ENCODE measurements at regions not wholly inside any gene's neighbourhood (a gene's known extent, or its start where the extent isn't known, plus 50 kb on each side); places are given as distances from the start of the nearest gene placed in this dataset.

DNA sequence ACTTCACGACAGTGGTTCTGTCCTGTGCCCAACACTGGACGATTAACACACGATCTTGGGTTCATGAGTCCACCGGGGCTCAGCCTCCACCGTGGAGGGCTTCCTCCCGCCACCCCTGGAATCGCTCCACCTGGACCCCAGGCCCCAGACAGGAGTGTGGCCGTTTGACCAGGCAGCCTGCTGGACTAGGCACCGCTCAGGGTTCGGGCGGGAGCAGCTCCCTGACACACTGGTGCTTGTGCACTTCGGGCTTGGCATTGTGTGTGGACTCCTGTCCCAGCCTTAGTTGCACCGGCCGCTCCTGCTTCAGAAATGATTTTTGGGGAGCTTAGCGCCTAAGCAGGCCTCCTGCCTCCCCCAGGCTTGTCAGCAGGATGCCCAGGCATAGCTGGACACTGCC lies 617.4 kb upstream of the SALL3 start:
- TF ChIP-seq ZNF384 (IDR thresholded peaks at IDR 0.05) = no peak
- no peak for TF ChIP-seq FOXA1 (IDR thresholded peaks at IDR 0.05)
- no peak for TF ChIP-seq SP1 (IDR thresholded peaks at IDR 0.05)
- TF ChIP-seq, protein P1, sequence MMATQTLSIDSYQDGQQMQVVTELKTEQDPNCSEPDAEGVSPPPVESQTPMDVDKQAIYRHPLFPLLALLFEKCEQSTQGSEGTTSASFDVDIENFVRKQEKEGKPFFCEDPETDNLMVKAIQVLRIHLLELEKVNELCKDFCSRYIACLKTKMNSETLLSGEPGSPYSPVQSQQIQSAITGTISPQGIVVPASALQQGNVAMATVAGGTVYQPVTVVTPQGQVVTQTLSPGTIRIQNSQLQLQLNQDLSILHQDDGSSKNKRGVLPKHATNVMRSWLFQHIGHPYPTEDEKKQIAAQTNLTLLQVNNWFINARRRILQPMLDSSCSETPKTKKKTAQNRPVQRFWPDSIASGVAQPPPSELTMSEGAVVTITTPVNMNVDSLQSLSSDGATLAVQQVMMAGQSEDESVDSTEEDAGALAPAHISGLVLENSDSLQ (IDR thresholded peaks at IDR 0.05) = no peak
- no peak for TF ChIP-seq TARDBP (IDR thresholded peaks at IDR 0.05)
- no peak for TF ChIP-seq SUZ12 (IDR thresholded peaks at IDR 0.05)
- CTCF ChIA-PET = interaction anchor here (0.8 kb wide), 1 partner anchor 10 kb away, joined by 13 read pairs; no protein-coding TSS in a partner anchor

DNA sequence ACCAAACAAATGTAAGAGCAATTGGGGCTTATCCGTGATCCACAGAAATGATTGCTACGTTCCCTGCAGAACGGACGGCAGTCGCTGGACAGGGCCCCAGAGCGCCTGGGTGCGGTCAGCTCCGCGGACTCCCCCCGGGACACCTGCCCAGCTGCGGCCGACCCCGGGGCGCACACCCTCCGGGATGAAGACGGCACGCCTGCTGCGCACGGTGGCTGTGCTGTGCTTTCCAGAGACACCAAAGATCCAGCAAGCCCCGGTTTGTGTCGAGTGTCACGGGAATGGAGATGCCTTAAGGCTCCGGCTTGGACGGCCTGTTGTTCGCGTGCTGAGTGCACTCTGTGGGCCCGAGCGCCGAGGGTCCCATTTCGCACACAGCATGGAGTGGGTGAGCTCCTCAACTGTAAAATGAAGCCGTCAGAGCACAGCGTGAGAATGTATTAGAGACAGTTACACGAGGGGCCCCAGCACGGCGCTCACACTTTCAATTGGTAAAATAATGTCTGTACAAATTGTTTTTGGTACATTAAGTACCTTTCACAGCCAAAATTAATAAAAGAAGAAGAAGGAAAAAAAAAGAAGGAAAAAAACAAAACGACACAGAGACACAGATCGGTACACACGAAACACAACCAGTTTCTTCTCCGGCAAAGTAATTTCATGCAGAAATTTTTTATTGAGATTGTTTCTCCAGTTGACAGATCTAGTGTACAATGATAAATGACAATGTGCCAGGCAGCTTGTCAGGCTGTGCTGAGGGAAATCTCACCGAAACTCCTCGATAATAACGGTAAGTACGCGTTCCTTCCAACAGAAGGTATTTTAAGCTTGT lies 615.8 kb upstream of the SALL3 start:
- no peak for DNase-seq (ENCODE audit: extremely low spot score)
- TF ChIP-seq SP1 (IDR thresholded peaks at IDR 0.05) (no peak), FOXA1 (IDR thresholded peaks at IDR 0.05) (no peak), ARNT (IDR thresholded peaks at IDR 0.05) (no peak), FOXM1 (IDR thresholded peaks at IDR 0.05; ENCODE audit: borderline replicate concordance) (no peak), NFRKB (IDR thresholded peaks at IDR 0.05) (no peak), LEF1 (IDR thresholded peaks at IDR 0.05; ENCODE audit: borderline replicate concordance) (no peak), L3MBTL2 (conservative IDR thresholded peaks at IDR 0.05) (no peak), ELF4 (IDR thresholded peaks at IDR 0.05) (no peak), SUZ12 (IDR thresholded peaks at IDR 0.05) (no peak), TARDBP (IDR thresholded peaks at IDR 0.05) (no peak), CTBP1 (IDR thresholded peaks at IDR 0.05; ENCODE audit: borderline replicate concordance) (no peak), HDGF (IDR thresholded peaks at IDR 0.05; ENCODE audit: borderline replicate concordance) (no peak), ZNF384 (IDR thresholded peaks at IDR 0.05) (no peak), FOXK2 (IDR thresholded peaks at IDR 0.05) (no peak), BHLHE40 (IDR thresholded peaks at IDR 0.05; ENCODE audit: borderline replicate concordance) (no peak)
- TF ChIP-seq, protein P1 (IDR thresholded peaks at IDR 0.05) = no peak
- CTCF ChIA-PET = no interaction called here
- POLR2A ChIA-PET = no interaction called here

More for the DNA sequence above, 617.4 kb upstream of the SALL3 start:
- POLR2A ChIA-PET = no interaction called here
- DNase-seq (ENCODE audit: extremely low spot score) = no peak

DNA sequence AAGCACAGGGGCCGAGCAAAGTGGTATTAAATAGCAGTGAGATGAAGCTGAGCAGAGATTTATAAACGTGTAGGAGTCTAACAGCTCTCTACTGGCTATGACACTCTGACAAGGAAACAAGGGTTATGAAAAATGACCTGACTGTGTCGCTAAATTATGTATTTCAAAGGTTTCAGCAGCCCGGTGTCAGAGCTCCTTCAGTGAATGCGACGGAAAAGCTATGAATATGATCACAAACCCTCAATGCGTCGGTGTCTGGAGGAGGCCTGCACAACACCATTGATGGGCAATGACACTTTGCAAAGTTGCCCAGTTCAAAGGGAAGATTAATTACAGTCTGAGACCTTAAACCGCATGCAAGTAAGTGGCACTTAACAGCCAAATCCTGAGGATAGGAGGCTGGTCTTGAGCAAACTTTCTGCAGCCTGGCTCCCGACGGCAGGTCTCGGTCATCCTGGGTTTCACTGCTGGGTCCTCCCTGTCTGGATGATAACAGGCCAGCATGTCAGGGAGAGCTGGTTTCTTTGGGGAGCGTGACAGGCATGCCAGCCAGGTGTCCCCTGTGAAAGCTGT lies 615.1 kb upstream of the SALL3 start:
- ChIA-PET CTCF (no interaction called here), POLR2A (no interaction called here)
- TF ChIP-seq FOXM1 (IDR thresholded peaks at IDR 0.05; ENCODE audit: borderline replicate concordance) (no peak), LEF1 (IDR thresholded peaks at IDR 0.05; ENCODE audit: borderline replicate concordance) (no peak), ELF4 (IDR thresholded peaks at IDR 0.05) (no peak), NFRKB (IDR thresholded peaks at IDR 0.05) (no peak), HDGF (IDR thresholded peaks at IDR 0.05; ENCODE audit: borderline replicate concordance) (no peak), ARNT (IDR thresholded peaks at IDR 0.05) (no peak), SUZ12 (IDR thresholded peaks at IDR 0.05) (no peak), FOXK2 (IDR thresholded peaks at IDR 0.05) (no peak), CTBP1 (IDR thresholded peaks at IDR 0.05; ENCODE audit: borderline replicate concordance) (no peak), TARDBP (IDR thresholded peaks at IDR 0.05) (no peak), SP1 (IDR thresholded peaks at IDR 0.05) (no peak), FOXA1 (IDR thresholded peaks at IDR 0.05) (no peak), BHLHE40 (IDR thresholded peaks at IDR 0.05; ENCODE audit: borderline replicate concordance) (no peak), L3MBTL2 (conservative IDR thresholded peaks at IDR 0.05) (no peak), ZNF384 (IDR thresholded peaks at IDR 0.05) (no peak)
- TF ChIP-seq, protein P1 (IDR thresholded peaks at IDR 0.05) = no peak

DNA sequence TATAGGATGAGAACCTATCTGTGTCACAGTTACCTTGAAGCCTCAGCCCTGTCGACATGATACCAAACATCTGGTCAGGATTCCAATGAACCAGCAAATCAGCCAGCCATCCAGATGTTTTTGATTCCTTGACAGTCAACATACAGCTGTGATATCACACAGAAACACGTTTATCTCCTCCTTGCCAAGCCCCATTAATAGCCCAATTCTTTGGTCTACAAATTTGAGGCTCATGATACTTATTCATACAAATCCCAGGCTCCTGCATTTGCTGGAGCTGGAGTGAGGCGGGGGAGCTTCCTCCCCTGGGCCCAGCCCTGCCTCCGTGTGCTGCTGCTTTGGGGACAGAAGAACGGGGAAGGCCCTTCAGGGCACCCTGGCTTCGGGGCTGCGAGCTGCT lies 611.6 kb upstream of the SALL3 start:
- CTCF ChIA-PET = no interaction called here
- no peak for DNase-seq (ENCODE audit: extremely low spot score)

More for the DNA sequence above, 615.1 kb upstream of the SALL3 start:
- no peak for DNase-seq (ENCODE audit: extremely low spot score)

More for the DNA sequence above, 611.6 kb upstream of the SALL3 start:
- no peak for TF ChIP-seq L3MBTL2 (conservative IDR thresholded peaks at IDR 0.05)
- TF ChIP-seq HDGF (IDR thresholded peaks at IDR 0.05; ENCODE audit: borderline replicate concordance) = no peak
- TF ChIP-seq, protein P1 (IDR thresholded peaks at IDR 0.05) = no peak
- TF ChIP-seq CTBP1 (IDR thresholded peaks at IDR 0.05; ENCODE audit: borderline replicate concordance) = no peak
- no peak for TF ChIP-seq FOXM1 (IDR thresholded peaks at IDR 0.05; ENCODE audit: borderline replicate concordance)
- TF ChIP-seq ARNT (IDR thresholded peaks at IDR 0.05) = no peak
- no peak for TF ChIP-seq LEF1 (IDR thresholded peaks at IDR 0.05; ENCODE audit: borderline replicate concordance)
- no peak for TF ChIP-seq ELF4 (IDR thresholded peaks at IDR 0.05)
- no peak for TF ChIP-seq SUZ12 (IDR thresholded peaks at IDR 0.05)
- no peak for TF ChIP-seq ZNF384 (IDR thresholded peaks at IDR 0.05)
- no peak for TF ChIP-seq NFRKB (IDR thresholded peaks at IDR 0.05)
- no peak for TF ChIP-seq BHLHE40 (IDR thresholded peaks at IDR 0.05; ENCODE audit: borderline replicate concordance)
- TF ChIP-seq FOXK2 (IDR thresholded peaks at IDR 0.05) = no peak
- TF ChIP-seq TARDBP (IDR thresholded peaks at IDR 0.05) = no peak
- TF ChIP-seq SP1 (IDR thresholded peaks at IDR 0.05) = no peak
- TF ChIP-seq FOXA1 (IDR thresholded peaks at IDR 0.05) = no peak
- POLR2A ChIA-PET = no interaction called here
